Colonic mucosa (tissue), 4 donors: ENCODE measurements at regions not wholly inside any gene's neighbourhood (a gene's known extent, or its start where the extent isn't known, plus 50 kb on each side); places are given as distances from the start of the nearest gene placed in this dataset.

Experiments
- DNase-seq: peaks from one replicate; pipeline ENCODE4 v3.0.0-alpha.2; 2020
- H3K27ac ChIP-seq: fragments of 200-600 bp; one replicate; pipeline ENCODE4 v1.8.0; 2021
- H3K27me3 ChIP-seq: fragments of 200-600 bp; one replicate; pipeline ENCODE4 v1.8.0; 2021
- H3K36me3 ChIP-seq: fragments of 200-600 bp; one replicate; pipeline ENCODE4 v1.8.0; 2021
- H3K4me1 ChIP-seq: fragments of 200-600 bp; one replicate; pipeline ENCODE4 v1.8.0; 2021; ENCODE audit warnings: mild to moderate bottlenecking
- H3K4me3 ChIP-seq: fragments of 200-600 bp; one replicate; pipeline ENCODE4 v1.8.0; 2021
- H3K9ac ChIP-seq, 2 donors: one replicate each; pipeline ENCODE4 v1.7.0; 2013; ENCODE audit warnings: control low read depth in 2 of 2, low read depth in 2 of 2, low read length in 2 of 2
- H3K9me3 ChIP-seq: fragments of 200-600 bp; one replicate; pipeline ENCODE4 v1.8.0; 2021
- CTCF ChIP-seq: fragments of 200-600 bp; IDR thresholded peaks from one replicate; pipeline ENCODE4 v1.8.0; 2022; ENCODE audit warnings: antibody characterized with exemption, mild to moderate bottlenecking
- intact Hi-C: fragments of 100-400 bp; cut with DNase I; formaldehyde crosslinking; loops from one replicate; pipeline ENCODE4 v1.14.1; 2022
- donor health status: healthy.
- donor health status: DM: no; HTN: no; CAD: no.
- donor health status: DM: no; HTN: no; CAD: no.

GRCh38 chr13:42497798-42498197 is 76.2 kb upstream of the TNFSF11 start:
- Histone ChIP-seq H3K9ac (no peak overlapping the region), H3K36me3 (no peaks in the 10 kb centered on the region), H3K9me3 (no peaks in the 10 kb centered on the region), H3K27me3 (no peaks in the 10 kb centered on the region), H3K4me1 (no peaks in the 10 kb centered on the region), H3K27ac (no peak overlapping the region), H3K4me3 (no peak overlapping the region)
- intact Hi-C loops: no loop called here
- DNase-seq: no peak
- no peak for TF ChIP-seq CTCF

GRCh38 chr13:42498521-42498920 is 75.4 kb upstream of the TNFSF11 start:
- Histone ChIP-seq H3K4me1 (no peaks in the 10 kb centered on the region), H3K9me3 (no peaks in the 10 kb centered on the region), H3K4me3 (no peak overlapping the region), H3K36me3 (no peaks in the 10 kb centered on the region), H3K27ac (no peak overlapping the region), H3K9ac (no peak overlapping the region), H3K27me3 (no peaks in the 10 kb centered on the region)
- no peak for TF ChIP-seq CTCF
- no peak for DNase-seq
- intact Hi-C loops: no loop called here
